GM18502 (cell line): ENCODE measurements at regions not wholly inside any gene's neighbourhood (a gene's known extent, or its start where the extent isn't known, plus 50 kb on each side); places are given as distances from the start of the nearest gene placed in this dataset.
"Not testable (repeated sequence)": the region's sequence is repeated elsewhere in the genome, so short reads cannot be mapped to it uniquely, and the experiment has no call there.

Source experiments
- ATAC-seq: cut with Tn5 transposase; IDR thresholded peaks from one replicate; pipeline ENCODE4 v1.9.1; 2021; ENCODE audit warnings: mild to moderate bottlenecking; ENCODE audit not compliant: unreplicated experiment, poor library complexity

- no peak for ATAC-seq
Observed at GRCh38 chr10:109665321-109665720, 258.0 kb downstream of the XPNPEP1 start.

- ATAC-seq: no peak
Observed at GRCh38 chr10:109664554-109664953, 258.8 kb downstream of the XPNPEP1 start.

- no peak for ATAC-seq
Observed at GRCh38 chr10:109663122-109663521, 260.2 kb downstream of the XPNPEP1 start.

GRCh38 chr10:109652612-109653011 is 270.7 kb downstream of the XPNPEP1 start:
- ATAC-seq: not testable (repeated sequence)

GRCh38 chr10:109650228-109650627 is 273.1 kb downstream of the XPNPEP1 start:
- no peak for ATAC-seq

- no peak for ATAC-seq
Observed at GRCh38 chr10:109647627-109648026, 275.7 kb downstream of the XPNPEP1 start.

- ATAC-seq: no peak
Observed at GRCh38 chr10:109633846-109634245, 289.5 kb downstream of the XPNPEP1 start.

- ATAC-seq: not testable (repeated sequence)
Observed at GRCh38 chr10:109633017-109633416, 290.3 kb downstream of the XPNPEP1 start.

- no peak for ATAC-seq
Observed at GRCh38 chr10:109624939-109625338, 298.4 kb downstream of the XPNPEP1 start.

GRCh38 chr10:109622566-109622965 is 300.7 kb downstream of the XPNPEP1 start:
- no peak for ATAC-seq

GRCh38 chr10:109620396-109620795 is 302.9 kb downstream of the XPNPEP1 start:
- no peak for ATAC-seq

GRCh38 chr10:109619914-109620313 is 303.4 kb downstream of the XPNPEP1 start:
- ATAC-seq: no peak

GRCh38 chr10:109618748-109619147 is 304.6 kb downstream of the XPNPEP1 start:
- no peak for ATAC-seq

- ATAC-seq: no peak
Observed at GRCh38 chr10:109618301-109618700, 305.0 kb downstream of the XPNPEP1 start.

GRCh38 chr10:109616359-109616980 is 306.8 kb downstream of the XPNPEP1 start:
- no peak for ATAC-seq

- not testable (repeated sequence) for ATAC-seq
Observed at GRCh38 chr10:109595356-109595755, 328.0 kb downstream of the XPNPEP1 start.

- no peak for ATAC-seq
Observed at GRCh38 chr10:109593682-109594081, 329.6 kb downstream of the XPNPEP1 start.

GRCh38 chr10:109592391-109592790 is 330.9 kb downstream of the XPNPEP1 start:
- no peak for ATAC-seq

GRCh38 chr10:109591601-109592000 is 331.7 kb downstream of the XPNPEP1 start:
- no peak for ATAC-seq

- ATAC-seq: no peak
Observed at GRCh38 chr10:109588259-109588658, 335.1 kb downstream of the XPNPEP1 start.

GRCh38 chr10:109587366-109587765 is 335.9 kb downstream of the XPNPEP1 start:
- no peak for ATAC-seq

GRCh38 chr10:109556399-109556798 is 366.9 kb downstream of the XPNPEP1 start:
- no peak for ATAC-seq
